ENCODE measurements at regions not wholly inside any gene's neighbourhood (a gene's known extent, or its start where the extent isn't known, plus 50 kb on each side); places are given as distances from the start of the nearest gene placed in this dataset.

GRCh38 chr7:54343511-54343910 is 198.7 kb upstream of the VSTM2A start:
- TF ChIP-seq, protein P1, sequence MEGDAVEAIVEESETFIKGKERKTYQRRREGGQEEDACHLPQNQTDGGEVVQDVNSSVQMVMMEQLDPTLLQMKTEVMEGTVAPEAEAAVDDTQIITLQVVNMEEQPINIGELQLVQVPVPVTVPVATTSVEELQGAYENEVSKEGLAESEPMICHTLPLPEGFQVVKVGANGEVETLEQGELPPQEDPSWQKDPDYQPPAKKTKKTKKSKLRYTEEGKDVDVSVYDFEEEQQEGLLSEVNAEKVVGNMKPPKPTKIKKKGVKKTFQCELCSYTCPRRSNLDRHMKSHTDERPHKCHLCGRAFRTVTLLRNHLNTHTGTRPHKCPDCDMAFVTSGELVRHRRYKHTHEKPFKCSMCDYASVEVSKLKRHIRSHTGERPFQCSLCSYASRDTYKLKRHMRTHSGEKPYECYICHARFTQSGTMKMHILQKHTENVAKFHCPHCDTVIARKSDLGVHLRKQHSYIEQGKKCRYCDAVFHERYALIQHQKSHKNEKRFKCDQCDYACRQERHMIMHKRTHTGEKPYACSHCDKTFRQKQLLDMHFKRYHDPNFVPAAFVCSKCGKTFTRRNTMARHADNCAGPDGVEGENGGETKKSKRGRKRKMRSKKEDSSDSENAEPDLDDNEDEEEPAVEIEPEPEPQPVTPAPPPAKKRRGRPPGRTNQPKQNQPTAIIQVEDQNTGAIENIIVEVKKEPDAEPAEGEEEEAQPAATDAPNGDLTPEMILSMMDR (conservative IDR thresholded peaks at IDR 0.05; ENCODE audit: low read length), result no peak
- no peak for TF ChIP-seq EZH2phosphoT487 (IDR thresholded peaks at IDR 0.05; ENCODE audit: borderline replicate concordance)

All from Loucy (cell line).